Suprapubic skin (tissue), 4 donors: ENCODE measurements at regions not wholly inside any gene's neighbourhood (a gene's known extent, or its start where the extent isn't known, plus 50 kb on each side); places are given as distances from the start of the nearest gene placed in this dataset.
"Not testable (repeated sequence)": the region's sequence is repeated elsewhere in the genome, so short reads cannot be mapped to it uniquely, and the experiment has no call there.

ENCODE experiments used
- DNase-seq, 2 donors: peaks; one replicate each; pipeline ENCODE4 v3.0.0-alpha.2; 2019; ENCODE audit warnings: low spot score in 2 of 2
- H3K27ac ChIP-seq: fragments of 200-600 bp; sonication (generic); one replicate; pipeline ENCODE4 v1.5.1; 2019
- H3K27me3 ChIP-seq: fragments of 200-600 bp; sonication (generic); one replicate; pipeline ENCODE4 v1.5.1; 2019
- H3K36me3 ChIP-seq: fragments of 200-600 bp; sonication (generic); one replicate; pipeline ENCODE4 v1.5.1; 2019
- H3K4me1 ChIP-seq: fragments of 200-600 bp; sonication (generic); one replicate; pipeline ENCODE4 v1.5.1; 2019
- H3K4me3 ChIP-seq: fragments of 200-600 bp; sonication (generic); one replicate; pipeline ENCODE4 v1.5.1; 2019; ENCODE audit warnings: mild to moderate bottlenecking
- H3K9me3 ChIP-seq: fragments of 200-600 bp; sonication (generic); one replicate; pipeline ENCODE4 v1.5.1; 2019
- CTCF ChIP-seq, 2 donors: fragments of 200-600 bp in 1 of 2; fragments of 450-650 bp in 1 of 2; sonication (generic) in 1 of 2; IDR thresholded peaks; one replicate each; pipeline ENCODE4 v1.5.1; 2016 to 2019; ENCODE audit warnings: antibody characterized with exemption in 2 of 2, mild to moderate bottlenecking in 1 of 2, moderate library complexity in 1 of 2
- EP300 ChIP-seq: sonication (generic); formaldehyde crosslinking; IDR thresholded peaks from one replicate; pipeline ENCODE4 v1.6.1; 2017; ENCODE audit warnings: antibody characterized with exemption
- POLR2A ChIP-seq, 2 donors: fragments of 450-650 bp; IDR thresholded peaks; one replicate each; pipeline ENCODE4 v1.6.1; 2017; ENCODE audit warnings: antibody characterized with exemption in 2 of 2, mild to moderate bottlenecking in 2 of 2, moderate library complexity in 2 of 2
- POLR2AphosphoS5 ChIP-seq, 3 donors: sonication (generic); formaldehyde crosslinking; IDR thresholded peaks; one replicate each; pipeline ENCODE4 v1.6.1; 2017; ENCODE audit warnings: antibody characterized with exemption in 3 of 3
- WGBS: methylation state at CpG from one replicate; pipeline ENCODE4 v1.1.5; 2018; 5-methylcytosine and 5-hydroxymethylcytosine counted together

GRCh38 chr22:23481369-23481768 is 98.7 kb downstream of the IGLL1 start:
- Histone ChIP-seq H3K27ac (no peak overlapping the region), H3K9me3 (no peaks in the 10 kb centered on the region), H3K27me3 (peaks cover 12% of the 10 kb centered on the region), H3K4me1 (no peaks in the 10 kb centered on the region), H3K4me3 (no peak overlapping the region), H3K36me3 (no peaks in the 10 kb centered on the region)
- 90% methylated on average over 5 of the region's 5 CpGs for WGBS
- no peak for TF ChIP-seq POLR2AphosphoS5 (IDR thresholded peaks at IDR 0.05)
- TF ChIP-seq CTCF (IDR thresholded peaks at IDR 0.05): no peak
- no peak for TF ChIP-seq EP300
- no peak for TF ChIP-seq POLR2A (IDR thresholded peaks at IDR 0.05)
- no peak for DNase-seq

- no peaks in the 10 kb centered on the region for H3K4me1 ChIP-seq
- H3K4me3 ChIP-seq: no peak overlapping the region
- H3K36me3 ChIP-seq: no peaks in the 10 kb centered on the region
- DNase-seq: no peak
- no peaks in the 10 kb centered on the region for H3K9me3 ChIP-seq
- WGBS: 61% methylated on average over 2 of the region's 4 CpGs
- TF ChIP-seq EP300 (no peak), POLR2AphosphoS5 (IDR thresholded peaks at IDR 0.05) (no peak), CTCF (IDR thresholded peaks at IDR 0.05) (no peak), POLR2A (IDR thresholded peaks at IDR 0.05) (no peak)
- no peak overlapping the region for H3K27ac ChIP-seq
- H3K27me3 ChIP-seq: peaks cover 5% of the 10 kb centered on the region
Measured at GRCh38 chr22:23478175-23478574, 101.9 kb downstream of the IGLL1 start.

- not testable (repeated sequence) for H3K36me3 ChIP-seq, DNase-seq, H3K9me3 ChIP-seq, H3K4me3 ChIP-seq, H3K27me3 ChIP-seq, H3K4me1 ChIP-seq, H3K27ac ChIP-seq
- WGBS: 81% methylated on average over 6 of the region's 6 CpGs
Measured at GRCh38 chr22:23474531-23474930, 105.6 kb downstream of the IGLL1 start.

GRCh38 chr22:23473901-23474300 is 106.2 kb downstream of the IGLL1 start:
- Histone ChIP-seq H3K9me3 (no peaks in the 10 kb centered on the region), H3K27ac (no peak overlapping the region), H3K4me1 (no peaks in the 10 kb centered on the region), H3K27me3 (no peaks in the 10 kb centered on the region), H3K4me3 (no peak overlapping the region), H3K36me3 (no peaks in the 10 kb centered on the region)
- DNase-seq: no peak
- TF ChIP-seq CTCF (IDR thresholded peaks at IDR 0.05): no peak
- no peak for TF ChIP-seq POLR2AphosphoS5 (IDR thresholded peaks at IDR 0.05)
- no peak for TF ChIP-seq POLR2A (IDR thresholded peaks at IDR 0.05)
- TF ChIP-seq EP300: no peak
- WGBS: 76% methylated on average over 8 of the region's 8 CpGs

GRCh38 chr22:23472376-23472775 is 107.7 kb downstream of the IGLL1 start:
- not testable (repeated sequence) for H3K36me3 ChIP-seq, H3K4me3 ChIP-seq, H3K27me3 ChIP-seq, H3K4me1 ChIP-seq, H3K27ac ChIP-seq, H3K9me3 ChIP-seq, DNase-seq
- 92% methylated on average over 6 of the region's 7 CpGs for WGBS

GRCh38 chr22:23471698-23472097 is 108.4 kb downstream of the IGLL1 start:
- Histone ChIP-seq H3K4me3 (no peak overlapping the region), H3K36me3 (no peaks in the 10 kb centered on the region), H3K27ac (no peak overlapping the region), H3K27me3 (no peaks in the 10 kb centered on the region), H3K4me1 (no peaks in the 10 kb centered on the region), H3K9me3 (no peaks in the 10 kb centered on the region)
- WGBS: 96% methylated on average over 3 of the region's 3 CpGs
- no peak for TF ChIP-seq POLR2AphosphoS5 (IDR thresholded peaks at IDR 0.05)
- no peak for TF ChIP-seq CTCF (IDR thresholded peaks at IDR 0.05)
- no peak for TF ChIP-seq POLR2A (IDR thresholded peaks at IDR 0.05)
- TF ChIP-seq EP300: no peak
- no peak for DNase-seq
